GM19025 (cell line): ENCODE measurements at regions not wholly inside any gene's neighbourhood (a gene's known extent, or its start where the extent isn't known, plus 50 kb on each side); places are given as distances from the start of the nearest gene placed in this dataset.
"Not testable (repeated sequence)": the region's sequence is repeated elsewhere in the genome, so short reads cannot be mapped to it uniquely, and the experiment has no call there.

Source experiments
- ATAC-seq: cut with Tn5 transposase; IDR thresholded peaks from one replicate; pipeline ENCODE4 v1.9.1; 2021; ENCODE audit warnings: mild to moderate bottlenecking, low read depth, moderate library complexity; ENCODE audit not compliant: unreplicated experiment

DNA sequence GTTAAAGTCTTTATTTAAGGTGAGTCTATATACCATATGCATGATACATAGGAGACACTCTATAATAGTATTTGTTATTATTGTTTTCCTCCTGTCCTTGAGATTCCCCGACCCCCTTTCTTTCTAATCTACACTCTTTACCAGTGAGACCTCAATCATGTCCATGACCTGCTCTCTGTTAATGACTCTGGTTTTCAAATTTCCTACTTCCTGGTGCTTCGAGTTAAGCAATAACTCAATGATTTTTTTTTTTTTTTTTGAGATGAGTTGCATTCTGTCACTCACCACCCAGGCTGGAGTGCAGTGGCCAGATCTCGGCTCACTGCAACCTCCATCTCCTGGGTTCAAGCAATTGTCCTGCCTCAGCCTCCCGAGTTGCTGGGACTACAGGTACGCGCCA, 574.6 kb upstream of the SLC35B3 start:
- no peak for ATAC-seq

DNA sequence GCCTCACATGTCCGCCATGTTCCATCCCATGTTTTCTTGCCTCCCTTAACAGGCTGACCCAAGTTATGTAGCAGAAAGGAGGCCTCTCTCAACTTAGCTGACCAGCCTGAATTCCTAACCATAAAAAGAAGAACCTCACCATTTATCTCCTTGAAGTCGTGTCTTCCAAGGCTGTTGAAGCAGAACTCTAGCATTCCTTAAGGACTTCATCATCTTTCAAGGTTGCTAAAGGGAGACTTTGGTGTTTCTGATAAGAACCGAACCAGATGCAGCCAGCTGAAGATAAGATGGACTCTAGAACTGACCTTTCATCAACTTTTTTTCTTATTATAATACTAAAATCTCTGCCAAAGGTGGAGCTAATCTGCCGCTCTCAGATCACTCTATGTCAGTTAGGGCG, 571.7 kb upstream of the SLC35B3 start:
- no peak for ATAC-seq

DNA sequence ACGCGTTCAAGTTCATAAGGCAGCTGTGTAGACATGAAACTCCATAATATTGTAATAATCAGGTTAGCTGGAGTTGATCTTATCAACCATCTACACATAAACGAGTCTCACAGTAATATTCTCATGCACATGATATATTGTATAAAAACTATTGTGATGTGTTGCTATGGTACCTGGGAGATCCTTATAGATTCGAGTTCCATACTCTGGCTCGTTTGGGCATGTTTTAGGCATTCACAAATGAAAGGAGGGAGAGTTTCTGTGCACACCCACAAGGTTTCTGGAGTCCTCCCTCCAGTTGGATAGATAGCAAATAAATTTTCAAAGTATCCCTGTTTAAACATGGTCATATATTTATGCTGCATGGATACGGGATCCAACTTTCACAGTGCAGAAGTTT, 567.5 kb upstream of the SLC35B3 start:
- no peak for ATAC-seq

DNA sequence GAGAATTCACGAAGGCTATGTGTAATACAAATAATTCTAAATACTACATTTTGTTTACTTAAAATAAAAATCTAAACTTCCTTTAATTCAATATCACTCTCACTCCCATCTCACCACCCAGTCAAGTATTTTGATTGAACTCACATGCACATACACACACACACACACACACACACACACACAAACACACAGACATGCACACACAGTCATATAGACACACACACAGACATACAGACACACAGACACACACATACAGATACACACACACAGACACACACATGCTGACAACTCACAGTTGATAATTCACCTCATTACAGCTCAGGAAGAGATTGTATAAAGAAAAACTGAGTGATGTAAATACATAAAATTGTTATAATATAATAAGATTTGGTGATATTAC, 559.8 kb upstream of the SLC35B3 start:
- no peak for ATAC-seq

DNA sequence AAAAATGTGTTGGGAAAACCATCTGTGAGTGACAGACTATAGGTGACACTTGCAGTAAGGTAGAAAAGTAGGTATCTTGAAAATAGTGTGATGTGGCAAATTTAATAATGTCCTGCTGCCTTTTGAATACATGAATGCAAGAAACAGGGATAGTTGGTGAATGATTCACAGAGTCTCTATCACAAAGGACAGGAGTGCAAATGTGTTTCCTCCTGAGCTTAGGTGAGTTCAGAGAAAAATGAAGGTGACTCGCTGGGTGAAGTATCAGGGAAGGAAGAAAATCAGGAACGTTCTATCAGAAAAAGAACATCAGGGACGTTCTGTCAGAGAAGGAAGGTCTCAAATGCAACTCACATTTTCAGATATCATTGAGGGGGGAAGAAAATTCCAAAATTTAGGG, 557.8 kb upstream of the SLC35B3 start:
- no peak for ATAC-seq

DNA sequence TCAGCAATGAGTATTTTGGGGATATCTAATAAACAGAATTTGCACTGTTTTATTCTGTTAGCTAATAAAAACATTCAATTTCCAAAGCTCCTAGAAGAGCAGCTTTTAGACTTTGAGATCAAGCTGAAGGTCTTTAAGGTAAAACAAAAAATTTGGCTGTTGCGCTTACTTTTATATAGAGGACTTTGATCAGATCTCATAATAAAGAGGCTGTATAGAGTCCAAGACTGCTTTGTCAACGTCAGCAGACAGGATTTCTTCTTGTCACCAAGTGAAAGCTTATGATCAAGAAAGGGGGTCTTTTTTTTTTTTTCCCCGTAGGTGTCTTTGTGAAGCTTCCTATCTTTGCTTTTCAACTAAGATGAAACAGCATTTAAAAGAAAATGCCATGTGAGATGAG, 556.5 kb upstream of the SLC35B3 start:
- no peak for ATAC-seq

DNA sequence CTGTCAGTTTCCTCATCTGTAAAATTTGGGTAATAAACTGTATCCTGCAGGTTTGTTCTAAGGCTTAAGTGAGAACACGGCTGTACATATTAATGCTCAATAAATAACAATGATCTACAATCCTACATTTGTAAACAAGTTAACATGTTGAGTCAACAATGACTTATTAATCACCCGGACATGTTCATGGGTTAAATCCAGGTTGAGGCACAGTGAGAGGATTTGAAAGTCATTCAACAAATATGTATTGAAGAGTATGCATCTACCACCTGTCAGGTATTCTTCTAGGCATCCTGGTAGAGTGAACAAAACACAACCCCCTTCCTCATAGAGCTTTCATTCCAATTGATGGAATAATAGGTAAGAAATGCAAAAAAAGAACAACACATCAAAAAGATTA, 554.7 kb upstream of the SLC35B3 start:
- no peak for ATAC-seq

DNA sequence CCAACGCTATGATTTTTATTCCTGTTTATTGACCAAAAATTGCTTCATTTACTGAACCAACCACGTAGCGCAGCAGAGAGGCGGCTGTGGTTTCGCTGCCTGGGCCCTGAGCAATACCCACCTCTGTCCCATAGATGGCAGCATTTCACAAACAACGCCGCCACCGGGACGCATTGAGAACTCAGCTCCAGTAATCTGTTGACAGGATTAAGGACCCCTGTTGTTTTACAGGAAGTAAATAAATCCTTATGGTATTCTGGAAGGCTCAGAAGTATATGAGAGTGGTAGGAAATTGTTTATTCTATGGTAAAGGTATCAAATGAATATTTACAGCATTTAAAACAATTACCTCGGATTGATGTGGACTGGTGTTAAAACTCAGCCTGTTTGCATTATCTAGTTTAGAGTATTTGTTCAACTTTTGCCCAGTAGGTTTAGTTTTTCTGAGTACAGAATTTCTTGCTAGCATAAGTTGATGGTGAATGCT, 547.9 kb upstream of the SLC35B3 start:
- ATAC-seq = peak; percentile 90

DNA sequence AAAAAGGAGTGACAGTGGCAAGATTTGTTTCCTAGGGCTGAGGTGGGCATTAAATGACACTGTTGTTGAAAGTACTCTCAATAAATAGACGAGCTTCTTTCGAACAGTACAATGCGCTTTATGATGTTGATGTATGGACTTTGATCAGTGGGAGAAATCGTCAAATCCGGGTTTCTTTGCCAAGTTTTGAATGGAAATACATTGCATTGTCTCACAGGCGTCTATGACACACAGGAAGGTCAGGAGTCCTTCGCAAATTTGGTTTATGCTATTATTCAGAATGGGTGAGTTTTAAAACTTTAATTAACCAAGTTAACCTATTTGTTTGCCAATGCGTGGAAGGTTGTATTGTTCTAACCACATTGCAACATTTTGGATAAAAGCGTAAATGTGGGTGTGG, 547.3 kb upstream of the SLC35B3 start:
- ATAC-seq = no peak

DNA sequence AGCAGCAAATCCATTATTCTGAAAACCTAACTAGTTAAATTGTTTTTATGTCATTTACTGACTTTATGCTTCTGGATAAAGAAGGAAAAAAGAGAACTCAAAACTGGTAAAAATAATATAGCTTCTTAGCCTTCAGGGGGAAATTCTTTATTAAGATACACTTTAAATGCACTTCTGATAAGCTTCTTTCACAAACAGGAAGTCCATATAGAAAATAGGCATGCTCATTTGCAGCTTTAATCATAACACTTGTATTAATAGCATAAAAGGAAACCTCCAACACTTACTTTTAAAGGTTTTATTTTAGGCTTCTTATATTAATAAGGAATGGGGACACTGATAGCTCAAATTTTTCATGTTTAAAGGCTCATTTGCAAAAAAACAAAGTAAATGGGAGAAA, 538.0 kb upstream of the SLC35B3 start:
- ATAC-seq = no peak

DNA sequence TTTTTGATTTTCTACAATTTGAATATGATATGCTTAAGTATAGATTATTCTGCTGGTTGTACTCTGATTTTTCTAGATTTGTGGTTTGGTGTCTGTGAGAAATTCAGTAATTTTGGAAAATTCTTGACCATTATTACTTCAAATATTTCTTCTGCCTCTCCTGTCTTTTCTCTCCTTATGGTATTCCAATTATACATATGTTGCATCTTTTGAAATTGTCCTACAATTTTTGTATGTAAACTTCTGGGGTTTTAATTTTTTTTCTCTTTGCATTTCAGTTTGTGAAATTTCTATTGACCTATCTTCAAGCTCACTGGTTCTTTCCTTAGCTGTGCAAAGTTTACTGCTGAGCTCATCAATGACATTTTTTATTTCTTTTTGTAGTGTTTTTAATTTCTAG, 534.4 kb upstream of the SLC35B3 start:
- ATAC-seq = no peak

DNA sequence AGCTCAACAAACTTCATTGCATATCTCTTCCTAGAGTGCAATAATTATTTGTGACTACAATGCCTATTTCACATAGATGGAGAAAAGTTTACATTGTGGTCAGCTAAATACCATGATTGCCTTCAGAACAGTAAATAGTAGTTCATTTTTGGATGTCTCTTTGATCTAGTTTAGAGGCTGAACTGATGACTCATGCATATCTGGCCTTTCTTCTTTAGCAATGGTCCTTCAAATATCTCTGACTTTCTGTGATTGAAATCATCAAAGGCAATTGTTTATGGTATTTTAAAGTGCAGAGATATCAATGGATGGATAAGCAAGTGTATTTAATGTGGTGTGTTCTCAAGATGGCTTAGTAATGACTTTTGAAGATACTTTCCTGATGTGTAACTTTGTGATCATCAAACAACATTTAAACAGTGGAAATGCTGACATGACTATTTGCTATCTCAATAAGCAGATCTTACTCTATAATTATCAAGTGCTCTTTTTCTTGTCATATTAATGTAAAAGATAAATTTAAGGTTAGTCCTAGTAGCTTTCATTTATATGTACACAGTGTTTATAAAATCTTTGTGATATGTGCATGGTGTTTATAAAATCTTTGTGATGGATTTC, 523.7 kb upstream of the SLC35B3 start:
- ATAC-seq = no peak

DNA sequence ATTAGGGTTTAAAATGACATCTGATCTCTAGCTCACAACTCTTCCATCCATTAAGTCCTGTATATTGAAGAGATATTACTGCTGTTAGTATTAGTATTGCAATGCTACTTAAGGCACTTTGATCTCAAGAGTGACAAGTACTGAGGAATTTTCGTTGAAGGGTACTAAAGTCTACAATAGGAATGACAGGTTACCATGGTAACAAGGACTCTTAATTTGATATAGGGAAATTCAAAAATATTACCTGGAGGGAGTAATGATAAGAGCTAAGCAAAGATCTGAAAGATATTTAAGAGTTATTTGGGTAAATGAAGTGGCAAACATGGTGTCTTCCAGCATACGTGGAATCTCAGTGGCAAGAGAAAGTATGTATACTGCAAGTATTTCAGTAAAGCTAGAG, 518.0 kb upstream of the SLC35B3 start:
- no peak for ATAC-seq

DNA sequence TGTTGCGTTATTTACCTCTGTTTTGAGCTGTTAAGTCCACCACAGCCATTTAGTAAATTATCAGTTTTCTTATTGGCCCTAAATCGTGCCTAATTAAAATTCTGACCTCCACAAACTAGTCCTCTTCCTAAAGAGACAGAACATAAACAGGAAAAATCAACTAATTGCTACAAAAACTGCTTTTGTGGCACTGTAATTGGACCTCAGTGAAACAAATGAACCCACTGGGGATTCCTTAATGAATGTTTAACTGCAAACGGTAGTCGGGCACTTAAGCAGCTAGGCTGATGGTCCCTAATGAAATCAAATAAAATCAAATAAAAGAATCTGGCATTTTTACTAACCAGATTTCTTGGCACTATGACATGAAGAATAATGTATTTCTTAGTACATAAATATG, 513.4 kb upstream of the SLC35B3 start:
- no peak for ATAC-seq

DNA sequence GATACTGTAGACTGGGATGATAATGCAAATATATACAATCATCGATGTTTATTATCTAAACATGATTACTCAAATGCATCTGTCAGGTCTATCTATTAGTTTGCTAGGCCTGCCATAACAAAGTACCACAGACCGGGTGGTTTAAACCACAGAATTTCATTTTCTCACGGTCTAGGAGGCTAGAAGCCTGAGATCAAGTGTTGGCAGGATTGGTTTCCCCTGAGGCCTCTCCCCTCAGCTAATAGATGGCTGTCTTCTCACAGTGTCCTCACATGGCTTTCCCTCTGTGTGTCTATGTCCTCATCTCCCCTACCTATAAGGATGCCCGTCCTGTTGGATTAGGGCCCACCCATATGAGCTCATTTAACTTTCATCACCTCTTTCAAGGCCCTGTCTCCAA, 512.6 kb upstream of the SLC35B3 start:
- peak; percentile 67 for ATAC-seq

DNA sequence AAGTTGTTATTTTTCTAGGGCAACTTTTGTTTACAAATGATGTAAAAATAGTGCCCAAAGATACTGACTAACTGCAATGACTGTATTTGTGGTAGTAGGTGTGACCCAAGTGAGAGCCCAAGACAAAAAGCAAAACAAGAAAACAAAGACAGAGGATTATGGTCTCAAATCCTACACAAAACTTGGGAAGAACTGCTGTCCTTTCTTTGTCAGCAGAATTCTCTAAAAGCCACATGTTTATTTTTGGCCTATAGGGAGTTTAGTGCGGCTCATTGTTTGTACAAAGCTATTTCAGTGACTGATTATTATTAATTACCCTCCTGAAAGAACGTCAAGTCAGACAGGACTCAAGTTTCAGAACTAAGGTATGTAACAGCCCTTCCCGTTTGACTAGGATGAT, 509.2 kb upstream of the SLC35B3 start:
- no peak for ATAC-seq

DNA sequence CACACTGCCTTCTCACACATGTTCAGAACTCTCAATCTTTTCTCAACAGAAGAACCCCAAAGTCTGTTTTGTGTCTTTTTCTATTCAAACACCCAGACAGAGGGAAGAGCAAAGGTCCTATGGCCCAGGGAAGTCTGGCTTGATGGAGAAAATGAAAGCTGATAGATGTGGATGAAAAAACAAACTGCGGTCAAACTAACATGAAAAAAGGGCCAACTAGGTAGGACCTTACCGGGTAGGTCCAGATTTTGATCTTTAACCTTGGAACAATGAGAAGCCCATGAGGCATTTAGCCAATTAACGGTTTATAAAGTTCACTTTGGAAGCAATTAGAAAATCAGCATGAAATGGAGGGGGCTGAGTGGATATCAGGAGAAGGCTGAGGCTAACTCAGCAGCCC, 507.7 kb upstream of the SLC35B3 start:
- ATAC-seq = no peak

DNA sequence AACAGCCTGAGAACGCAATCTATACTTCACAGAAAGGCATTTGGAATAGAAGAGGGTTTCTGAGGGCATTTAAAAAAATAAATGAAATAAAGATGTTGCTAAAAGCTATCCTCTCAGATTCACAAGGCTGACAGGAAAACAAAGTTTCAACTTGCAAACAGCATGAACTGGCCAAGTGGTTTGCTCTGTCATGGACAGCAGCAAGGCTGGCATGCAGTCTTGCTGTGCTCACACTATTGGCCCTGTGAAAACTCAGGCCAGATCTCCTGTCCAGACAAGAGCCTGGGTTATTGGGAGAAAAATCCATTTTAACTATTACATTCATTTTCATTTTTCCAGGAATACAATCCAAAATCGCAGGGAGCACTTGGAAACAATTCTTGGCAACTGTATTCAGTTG, 506.2 kb upstream of the SLC35B3 start:
- no peak for ATAC-seq

DNA sequence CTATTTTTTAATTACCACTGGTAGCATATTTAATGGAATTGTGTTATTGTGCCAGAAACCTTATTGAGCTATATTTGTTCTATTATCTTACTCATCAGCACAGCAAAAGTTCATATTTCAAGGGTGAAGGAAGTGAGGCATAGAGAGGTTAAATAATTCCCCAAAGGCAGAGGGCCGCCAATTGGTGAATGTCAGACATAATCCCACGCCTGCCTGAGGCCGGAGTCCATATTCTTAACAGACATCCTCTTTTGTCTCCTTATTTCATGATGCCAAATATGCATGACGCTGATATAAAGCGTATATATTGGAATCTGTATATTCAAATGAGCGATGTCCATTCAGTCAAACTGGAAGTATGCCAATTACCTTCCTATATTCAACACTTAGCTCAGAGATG, 505.0 kb upstream of the SLC35B3 start:
- no peak for ATAC-seq

DNA sequence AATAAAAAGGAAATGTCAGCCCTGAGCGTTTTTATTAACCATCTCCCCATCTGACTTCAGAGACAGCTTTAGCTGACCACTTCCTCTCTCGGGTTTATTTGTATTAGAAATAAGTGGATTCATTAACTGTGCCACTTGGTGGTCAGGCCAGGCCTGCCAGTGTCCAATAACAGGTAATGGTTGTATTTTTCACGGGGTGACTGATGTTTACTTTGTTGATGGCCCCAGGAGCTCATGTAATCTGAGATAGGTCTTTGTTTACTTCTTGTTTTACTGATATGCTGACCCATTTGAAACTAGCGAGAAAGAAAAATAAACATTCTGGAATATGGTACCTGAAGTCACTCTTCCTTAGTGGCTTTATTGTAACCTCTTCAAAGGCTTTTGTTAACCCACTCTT, 504.3 kb upstream of the SLC35B3 start:
- no peak for ATAC-seq

DNA sequence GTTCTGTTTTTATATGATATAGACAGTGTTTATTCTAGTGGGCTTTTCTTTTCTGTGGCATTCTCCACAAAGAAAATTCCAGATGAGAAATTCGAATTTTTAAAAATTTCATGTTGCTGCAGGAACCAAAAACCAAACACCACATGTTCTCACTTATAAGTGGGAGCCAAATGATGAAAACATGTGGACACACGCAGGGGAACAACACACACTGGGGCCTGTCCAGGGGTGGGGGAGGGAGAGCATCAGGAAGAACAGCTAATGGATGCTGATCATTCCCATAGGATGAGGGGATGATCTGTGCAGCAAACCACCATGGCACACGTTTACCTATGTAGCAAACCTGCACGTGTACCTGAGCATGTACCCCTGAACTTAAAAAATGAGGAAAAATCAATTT, 499.0 kb upstream of the SLC35B3 start:
- ATAC-seq = no peak

DNA sequence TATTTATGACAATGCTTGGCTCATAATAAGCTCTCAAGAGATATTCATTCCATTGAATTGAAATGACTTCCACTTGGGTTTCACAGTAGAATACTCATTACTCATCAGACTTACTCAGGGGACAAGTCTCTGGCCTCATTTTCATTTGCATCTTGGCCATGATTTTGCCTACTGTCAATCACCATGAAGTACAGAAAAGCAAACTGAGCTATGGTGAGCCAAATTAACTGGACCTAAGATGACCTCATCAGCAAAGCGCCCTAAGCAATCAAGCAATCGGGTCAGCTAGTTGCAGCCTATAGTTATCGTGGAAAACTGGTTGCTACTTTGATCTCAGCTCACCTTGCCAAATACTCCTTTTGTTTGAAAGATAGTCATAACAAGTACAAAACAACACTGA, 494.7 kb upstream of the SLC35B3 start:
- no peak for ATAC-seq

DNA sequence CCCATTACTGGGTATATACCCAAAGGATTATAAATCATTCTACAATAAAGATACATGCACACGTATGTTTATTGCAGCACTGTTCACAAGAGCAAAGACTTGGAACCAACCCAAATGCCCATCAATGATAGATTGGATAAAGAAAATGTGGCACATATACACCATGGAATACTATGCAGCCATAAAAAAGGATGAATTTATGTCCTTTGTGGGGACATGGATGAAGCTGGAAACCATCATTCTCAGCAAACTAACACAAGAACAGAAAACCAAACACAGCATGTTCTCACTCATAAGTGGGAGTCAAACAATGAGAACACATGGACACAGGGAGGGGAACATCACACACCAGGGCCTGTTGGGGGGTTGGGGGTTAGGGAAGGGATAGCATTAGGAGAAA, 484.9 kb upstream of the SLC35B3 start:
- not testable (repeated sequence) for ATAC-seq
